Colonic mucosa (tissue), 4 donors: ENCODE measurements at regions not wholly inside any gene's neighbourhood (a gene's known extent, or its start where the extent isn't known, plus 50 kb on each side); places are given as distances from the start of the nearest gene placed in this dataset.

Experiments
- DNase-seq: peaks from one replicate; pipeline ENCODE4 v3.0.0-alpha.2; 2020
- H3K27ac ChIP-seq: fragments of 200-600 bp; one replicate; pipeline ENCODE4 v1.8.0; 2021
- H3K27me3 ChIP-seq: fragments of 200-600 bp; one replicate; pipeline ENCODE4 v1.8.0; 2021
- H3K36me3 ChIP-seq: fragments of 200-600 bp; one replicate; pipeline ENCODE4 v1.8.0; 2021
- H3K4me1 ChIP-seq: fragments of 200-600 bp; one replicate; pipeline ENCODE4 v1.8.0; 2021; ENCODE audit warnings: mild to moderate bottlenecking
- H3K4me3 ChIP-seq: fragments of 200-600 bp; one replicate; pipeline ENCODE4 v1.8.0; 2021
- H3K9ac ChIP-seq, 2 donors: one replicate each; pipeline ENCODE4 v1.7.0; 2013; ENCODE audit warnings: control low read depth in 2 of 2, low read depth in 2 of 2, low read length in 2 of 2
- H3K9me3 ChIP-seq: fragments of 200-600 bp; one replicate; pipeline ENCODE4 v1.8.0; 2021
- CTCF ChIP-seq: fragments of 200-600 bp; IDR thresholded peaks from one replicate; pipeline ENCODE4 v1.8.0; 2022; ENCODE audit warnings: antibody characterized with exemption, mild to moderate bottlenecking
- intact Hi-C: fragments of 100-400 bp; cut with DNase I; formaldehyde crosslinking; loops from one replicate; pipeline ENCODE4 v1.14.1; 2022
- donor health status: healthy.
- donor health status: DM: no; HTN: no; CAD: no.
- donor health status: DM: no; HTN: no; CAD: no.

GRCh38 chr10:80739963-80740715, 202.4 kb downstream of the SH2D4B start:
- Histone ChIP-seq H3K27me3 (no peaks in the 10 kb centered on the region), H3K9me3 (no peaks in the 10 kb centered on the region), H3K36me3 (no peaks in the 10 kb centered on the region), H3K9ac (no peak overlapping the region), H3K4me1 (no peaks in the 10 kb centered on the region), H3K4me3 (no peak overlapping the region), H3K27ac (no peak overlapping the region)
- no peak for TF ChIP-seq CTCF
- no peak for DNase-seq
- intact Hi-C loops = no loop called here

- Histone ChIP-seq H3K4me1 (no peaks in the 10 kb centered on the region), H3K27me3 (no peaks in the 10 kb centered on the region), H3K27ac (no peak overlapping the region), H3K36me3 (no peaks in the 10 kb centered on the region), H3K9ac (no peak overlapping the region), H3K4me3 (no peak overlapping the region), H3K9me3 (no peaks in the 10 kb centered on the region)
- TF ChIP-seq CTCF = no peak
- no peak for DNase-seq
- intact Hi-C loops = no loop called here
Observed at GRCh38 chr10:80741278-80741677, 203.6 kb downstream of the SH2D4B start.

- Histone ChIP-seq H3K4me3 (no peak overlapping the region), H3K9ac (no peak overlapping the region), H3K27me3 (no peaks in the 10 kb centered on the region), H3K4me1 (no peaks in the 10 kb centered on the region), H3K9me3 (no peaks in the 10 kb centered on the region), H3K27ac (no peak overlapping the region), H3K36me3 (no peaks in the 10 kb centered on the region)
- TF ChIP-seq CTCF = no peak
- intact Hi-C loops = no loop called here
- DNase-seq = no peak
Observed at GRCh38 chr10:80750268-80750667, 212.6 kb downstream of the SH2D4B start.

- no peaks in the 10 kb centered on the region for H3K4me1 ChIP-seq
- no peaks in the 10 kb centered on the region for H3K27me3 ChIP-seq
- H3K9ac ChIP-seq = no peak overlapping the region
- intact Hi-C loops = no loop called here
- no peak overlapping the region for H3K27ac ChIP-seq
- H3K36me3 ChIP-seq = no peaks in the 10 kb centered on the region
- no peaks in the 10 kb centered on the region for H3K9me3 ChIP-seq
- no peak overlapping the region for H3K4me3 ChIP-seq
- no peak for TF ChIP-seq CTCF
- DNase-seq = no peak
Observed at GRCh38 chr10:80751940-80752339, 214.2 kb downstream of the SH2D4B start.

- intact Hi-C loops = no loop called here
Observed at GRCh38 chr10:80753612-80754011, 215.9 kb downstream of the SH2D4B start.

More at GRCh38 chr10:80753612-80754011, 215.9 kb downstream of the SH2D4B start:
- Histone ChIP-seq H3K4me3 (no peak overlapping the region), H3K9me3 (no peaks in the 10 kb centered on the region), H3K4me1 (no peaks in the 10 kb centered on the region), H3K9ac (no peak overlapping the region), H3K36me3 (no peaks in the 10 kb centered on the region), H3K27ac (no peak overlapping the region), H3K27me3 (no peaks in the 10 kb centered on the region)
- TF ChIP-seq CTCF = no peak
- DNase-seq = no peak
